ENCODE measurements at regions not wholly inside any gene's neighbourhood (a gene's known extent, or its start where the extent isn't known, plus 50 kb on each side); places are given as distances from the start of the nearest gene placed in this dataset.
"Not testable (repeated sequence)": the region's sequence is repeated elsewhere in the genome, so short reads cannot be mapped to it uniquely, and the experiment has no call there.

- DNase-seq = no peak
These were observed 574.8 kb downstream of the PSAT1 start for GRCh38 chr9:78871452-78872331.

- no peak for DNase-seq
These were observed 577.1 kb downstream of the PSAT1 start for GRCh38 chr9:78874061-78874460.

- DNase-seq = no peak
These were observed 582.6 kb downstream of the PSAT1 start for GRCh38 chr9:78879324-78880100.

- DNase-seq = no peak
These were observed 584.4 kb downstream of the PSAT1 start for GRCh38 chr9:78881295-78881694.

GRCh38 chr9:78882481-78882880 lies 585.6 kb downstream of the PSAT1 start:
- DNase-seq = no peak

GRCh38 chr9:78884611-78885150 lies 587.8 kb downstream of the PSAT1 start:
- no peak for DNase-seq

GRCh38 chr9:78892182-78892581 lies 595.3 kb downstream of the PSAT1 start:
- no peak for DNase-seq

GRCh38 chr9:78892769-78893168 lies 595.8 kb downstream of the PSAT1 start:
- DNase-seq = no peak

- no peak for DNase-seq
These were observed 597.0 kb downstream of the PSAT1 start for GRCh38 chr9:78893774-78894401.

GRCh38 chr9:78896479-78896878 lies 599.6 kb downstream of the PSAT1 start:
- DNase-seq = no peak

- DNase-seq = no peak
These were observed 601.3 kb downstream of the PSAT1 start for GRCh38 chr9:78898234-78898633.

GRCh38 chr9:78899006-78899405 lies 602.1 kb downstream of the PSAT1 start:
- no peak for DNase-seq

GRCh38 chr9:78900500-78900899 lies 603.6 kb downstream of the PSAT1 start:
- DNase-seq = no peak

GRCh38 chr9:78902051-78902450 lies 605.1 kb downstream of the PSAT1 start:
- no peak for DNase-seq

- no peak for DNase-seq
These were observed 606.7 kb downstream of the PSAT1 start for GRCh38 chr9:78903581-78903980.

- DNase-seq = no peak
These were observed 607.8 kb downstream of the PSAT1 start for GRCh38 chr9:78904686-78905085.

- DNase-seq = no peak
These were observed 608.5 kb downstream of the PSAT1 start for GRCh38 chr9:78905387-78905786.

GRCh38 chr9:78905986-78906755 lies 609.2 kb downstream of the PSAT1 start:
- DNase-seq = no peak

- no peak for DNase-seq
These were observed 612.6 kb downstream of the PSAT1 start for GRCh38 chr9:78909566-78909965.

- not testable (repeated sequence) for DNase-seq
These were observed 620.0 kb downstream of the PSAT1 start for GRCh38 chr9:78916884-78917283.

- no peak for DNase-seq
These were observed 622.1 kb downstream of the PSAT1 start for GRCh38 chr9:78918976-78919375.

- DNase-seq = no peak
These were observed 622.8 kb downstream of the PSAT1 start for GRCh38 chr9:78919701-78920100.

GRCh38 chr9:78921341-78921740 lies 624.4 kb downstream of the PSAT1 start:
- DNase-seq = no peak

Data from NCI-H187 (cell line).